NCI-H524 (cell line): ENCODE measurements at regions not wholly inside any gene's neighbourhood (a gene's known extent, or its start where the extent isn't known, plus 50 kb on each side); places are given as distances from the start of the nearest gene placed in this dataset.
A peak's percentile ranks its signal among the peaks of the same experiment; 100 is the strongest.
"Not testable (repeated sequence)": the region's sequence is repeated elsewhere in the genome, so short reads cannot be mapped to it uniquely, and the experiment has no call there.

Source experiments
- DNase-seq, 2 experiments: peaks; one replicate each; lab custom pipeline; 2025; lab: John Stamatoyannopoulos, UW

- no peak for DNase-seq
Measured at GRCh38 chr6:137309078-137309762, 90.0 kb upstream of the IFNGR1 start.

DNA sequence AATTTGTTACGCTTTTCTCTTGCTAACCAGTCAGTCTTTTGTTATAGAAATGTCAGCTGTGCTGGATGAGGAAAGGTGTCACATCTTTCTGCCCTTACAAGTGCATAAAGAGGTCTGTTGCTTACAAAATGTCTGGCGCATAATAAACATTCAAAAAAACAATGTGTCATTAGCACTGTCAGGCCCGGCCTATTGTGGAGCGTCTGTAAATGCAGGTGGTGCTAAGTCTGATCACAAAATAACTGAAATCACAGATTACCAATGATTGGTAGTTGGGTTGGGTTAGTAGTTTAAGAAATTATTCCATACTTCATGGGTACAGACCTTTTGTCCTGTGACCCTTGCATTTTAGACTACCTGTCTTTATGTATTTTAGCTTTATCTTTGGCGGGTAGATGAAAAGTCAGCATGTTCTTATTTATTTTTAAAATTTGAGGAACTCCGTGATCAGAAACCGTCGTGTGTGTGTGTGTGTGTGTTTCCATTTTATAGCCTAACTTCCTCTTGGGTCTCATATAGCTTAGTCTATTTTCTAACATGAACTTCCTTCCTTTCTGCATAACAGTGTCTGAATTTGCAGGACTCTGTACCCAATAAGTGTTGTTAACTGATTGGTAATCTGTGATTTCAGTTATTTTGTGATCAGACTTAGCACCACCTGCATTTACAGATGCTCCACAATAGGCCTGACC is 88.1 kb upstream of the IFNGR1 start:
- no peak for DNase-seq

DNA sequence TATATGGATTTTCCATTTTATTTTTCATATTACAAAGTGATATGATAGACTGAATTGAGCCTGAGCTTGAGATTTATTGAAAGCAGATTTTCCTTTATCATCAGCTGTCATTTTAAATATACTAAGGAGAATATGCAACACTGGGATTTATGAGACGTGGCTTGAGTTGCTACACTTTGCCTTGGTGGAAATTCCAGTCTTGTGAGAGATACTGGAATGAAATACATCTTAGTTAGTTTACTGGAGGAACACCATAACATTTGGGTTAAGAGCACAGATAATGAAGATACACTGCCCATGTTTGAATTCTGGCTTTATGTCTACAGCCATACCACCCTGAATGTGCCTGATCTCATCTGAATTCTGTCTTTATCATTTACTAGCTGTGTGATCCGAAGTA is 86.5 kb upstream of the IFNGR1 start:
- DNase-seq = no peak

DNA sequence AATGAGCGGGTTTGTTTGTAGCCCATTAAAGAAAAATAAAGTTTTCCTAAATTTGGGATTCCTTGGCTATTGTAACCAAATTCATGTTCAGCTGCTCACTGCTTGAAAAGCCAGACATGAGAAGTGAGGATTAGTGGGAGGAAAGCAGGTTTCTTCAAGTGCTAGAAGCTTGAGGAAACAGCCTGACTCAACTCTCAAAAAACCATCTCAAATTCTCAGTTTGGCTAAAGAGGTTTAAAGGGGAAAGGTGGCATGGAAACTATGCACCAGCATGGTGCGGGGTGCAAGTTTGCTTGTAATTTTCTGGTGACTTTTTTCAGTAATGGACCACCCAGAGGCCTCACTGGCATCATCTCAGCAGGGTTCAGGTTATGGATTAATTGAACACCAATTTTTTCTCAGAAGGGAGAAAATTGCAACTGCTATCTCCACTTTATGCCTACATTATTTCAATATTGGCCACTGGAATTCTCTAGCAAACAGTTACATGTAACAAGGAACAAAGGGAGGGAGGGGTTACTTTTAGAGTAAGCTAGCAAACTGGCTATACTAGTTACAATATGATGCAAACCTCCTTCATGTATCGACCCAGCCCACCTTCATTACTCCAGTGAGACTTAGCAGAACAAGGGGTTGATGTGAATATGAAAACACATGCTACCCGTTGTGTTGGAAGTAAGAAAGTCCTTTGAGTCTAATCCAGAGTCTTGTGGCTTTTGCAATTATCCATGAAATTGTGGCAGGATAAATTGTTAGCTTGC is 85.0 kb upstream of the IFNGR1 start:
- no peak for DNase-seq

DNA sequence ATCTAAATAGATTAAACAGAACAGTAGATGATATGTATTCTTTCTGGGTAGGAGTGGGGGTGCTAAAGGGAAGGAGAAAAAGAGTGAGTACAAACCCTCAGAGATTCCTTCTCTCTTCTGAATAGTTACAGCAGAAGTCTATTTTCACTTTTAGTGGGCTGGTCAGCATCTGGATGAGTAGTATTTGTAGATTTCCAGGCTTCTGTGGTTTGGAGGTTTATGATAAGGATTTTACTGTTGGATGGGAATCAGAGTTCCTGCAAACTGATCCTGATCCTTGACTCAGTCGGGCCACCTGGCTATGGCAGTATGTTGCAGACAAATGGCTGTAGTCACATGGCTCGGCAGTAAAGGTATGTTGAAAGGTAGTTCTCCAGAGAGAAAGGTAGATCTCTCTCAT is 84.3 kb upstream of the IFNGR1 start:
- DNase-seq = peak; percentile 9 to 16

DNA sequence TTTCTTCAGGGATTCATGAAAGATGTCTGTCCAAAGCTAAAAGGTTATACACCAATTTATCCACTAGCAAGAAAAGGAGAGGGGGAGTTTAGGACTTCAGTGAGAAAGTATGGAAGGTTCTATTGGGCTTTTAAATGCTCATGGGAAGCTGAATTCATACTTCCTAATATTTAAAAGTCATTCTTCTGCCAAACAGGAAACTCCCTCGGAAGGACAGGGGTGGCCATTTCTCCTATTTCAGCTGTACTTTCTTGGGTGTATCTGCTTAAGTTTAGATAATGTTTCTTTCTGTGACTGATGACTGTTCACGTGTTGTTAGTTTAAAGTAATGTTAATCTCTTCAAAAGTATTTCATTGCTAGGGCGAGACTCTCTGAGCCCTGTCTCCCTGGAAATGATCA is 80.5 kb upstream of the IFNGR1 start:
- no peak for DNase-seq

DNA sequence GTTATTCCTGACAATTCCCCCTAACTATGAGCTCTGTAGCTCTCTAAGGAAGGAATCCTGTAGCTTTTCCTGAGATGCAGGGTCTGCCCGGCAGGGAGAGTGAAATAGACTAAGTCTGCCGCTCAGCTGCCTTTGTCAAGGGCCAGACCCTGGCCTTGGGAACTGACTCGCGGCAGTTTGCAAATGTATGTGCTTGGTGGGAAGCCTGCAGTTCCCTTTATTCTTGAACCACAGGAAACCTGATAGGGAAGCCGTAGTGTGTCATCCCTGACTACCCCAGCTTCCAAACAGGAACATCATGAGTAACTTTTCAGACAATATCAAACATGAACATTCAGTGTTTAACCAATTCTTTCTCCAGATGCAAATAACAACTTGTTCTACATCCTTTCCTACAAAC is 78.7 kb upstream of the IFNGR1 start:
- DNase-seq = no peak

GRCh38 chr6:137292326-137292725 is 73.1 kb upstream of the IFNGR1 start:
- DNase-seq = not testable (repeated sequence)

DNA sequence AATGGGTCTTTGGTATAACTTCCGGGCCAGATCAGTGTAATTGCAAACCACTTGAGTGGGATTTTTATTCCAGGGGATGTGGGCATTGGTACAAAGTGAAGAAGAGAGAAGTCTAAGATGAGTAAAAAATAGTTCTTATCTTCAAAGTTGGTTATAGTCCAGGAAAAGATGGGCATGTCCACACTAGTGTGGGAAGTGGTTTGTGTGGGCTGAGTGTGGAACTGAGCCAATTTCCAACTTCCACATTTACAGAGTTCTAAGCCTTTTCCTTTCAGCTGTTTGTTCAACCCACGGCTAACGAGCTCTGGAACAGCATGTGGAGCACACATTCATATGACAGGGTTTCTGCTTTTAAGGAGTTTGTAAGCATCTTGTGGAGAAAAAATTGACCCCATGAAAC is 72.3 kb upstream of the IFNGR1 start:
- DNase-seq = no peak

- no peak for DNase-seq
Measured at GRCh38 chr6:137290601-137291261, 71.5 kb upstream of the IFNGR1 start.

DNA sequence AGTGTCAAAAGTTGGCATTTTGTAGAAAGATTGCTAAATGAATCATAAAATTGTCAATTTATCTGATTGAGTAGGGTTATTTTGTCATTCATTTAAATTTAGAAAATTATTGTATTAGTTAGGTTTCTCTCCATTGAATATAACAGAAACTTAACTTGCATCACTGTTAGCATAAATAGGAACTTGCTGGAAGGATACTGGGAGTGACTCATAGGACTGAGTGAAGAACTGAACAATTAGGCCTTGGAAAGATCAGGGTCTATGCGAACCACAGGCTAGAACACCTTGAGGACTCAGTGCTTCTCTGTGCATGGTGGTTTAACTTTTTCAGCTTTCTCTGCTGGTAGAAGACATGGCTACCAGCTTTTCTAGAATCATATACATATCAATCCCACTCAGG is 67.7 kb upstream of the IFNGR1 start:
- DNase-seq = no peak

GRCh38 chr6:137286368-137286767 is 67.2 kb upstream of the IFNGR1 start:
- no peak for DNase-seq

DNA sequence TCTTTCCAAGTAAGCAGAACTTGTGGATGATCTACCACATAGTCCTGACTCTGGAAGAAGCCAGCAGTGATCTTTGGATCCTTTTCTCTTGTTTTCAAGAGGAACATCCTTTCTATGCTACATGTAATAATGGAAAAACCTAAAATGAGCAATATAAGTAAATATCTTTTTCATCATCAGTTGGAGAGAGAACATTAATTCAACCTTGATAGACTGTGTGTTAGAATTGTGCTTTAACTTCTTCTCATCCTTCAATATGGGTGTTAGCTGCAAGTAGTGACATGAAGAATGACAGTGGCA is 65.6 kb upstream of the IFNGR1 start:
- DNase-seq = no peak

DNA sequence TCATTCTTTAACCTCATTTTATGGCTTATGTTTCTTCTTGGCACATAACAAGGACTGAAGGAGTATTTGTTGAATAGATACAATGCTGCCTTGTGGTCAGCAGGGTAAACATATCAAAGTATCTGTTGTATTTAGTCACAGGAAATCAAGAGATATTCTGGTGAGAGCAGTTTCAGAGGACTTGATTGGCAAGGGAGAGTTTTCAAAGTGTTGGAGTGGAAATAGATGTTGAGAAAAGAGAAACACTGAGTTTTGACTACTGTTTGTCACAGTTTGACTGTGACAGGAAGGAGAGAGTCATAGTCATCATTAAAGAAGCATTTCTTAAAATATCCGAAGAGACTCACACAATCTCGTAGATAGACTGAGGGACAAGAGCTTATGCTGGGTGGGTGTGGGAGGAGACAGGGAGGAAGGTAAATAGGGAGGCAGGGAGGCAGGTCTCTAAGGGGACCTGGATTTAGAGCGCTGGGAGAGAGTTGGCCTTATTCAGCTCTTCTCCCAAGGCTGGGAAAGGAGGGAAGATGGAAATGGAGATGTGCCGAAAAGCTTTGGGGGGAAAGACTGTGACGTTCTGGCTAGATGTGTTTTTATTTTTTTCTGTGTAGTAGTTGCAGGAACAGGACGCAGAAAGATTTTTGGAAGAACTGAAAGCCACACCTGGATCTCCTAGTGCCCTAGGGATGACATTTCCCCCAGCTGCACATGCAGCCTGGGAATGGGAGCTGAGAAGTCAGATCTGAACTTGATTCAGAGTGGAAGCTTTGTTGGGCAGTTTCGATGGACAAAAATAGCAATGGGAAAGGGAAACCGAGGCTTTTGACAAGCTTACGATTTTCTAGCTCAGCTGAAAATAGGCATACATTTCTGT is 65.0 kb upstream of the IFNGR1 start:
- DNase-seq = no peak

- DNase-seq = no peak
Measured at GRCh38 chr6:137283080-137283479, 63.9 kb upstream of the IFNGR1 start.

- DNase-seq = no peak
Measured at GRCh38 chr6:137282254-137282653, 63.1 kb upstream of the IFNGR1 start.

GRCh38 chr6:137279279-137279678 is 60.1 kb upstream of the IFNGR1 start:
- DNase-seq = peak in 1 of 2 experiments; percentile 46

- no peak for DNase-seq
Measured at GRCh38 chr6:137277971-137278637, 58.9 kb upstream of the IFNGR1 start.

DNA sequence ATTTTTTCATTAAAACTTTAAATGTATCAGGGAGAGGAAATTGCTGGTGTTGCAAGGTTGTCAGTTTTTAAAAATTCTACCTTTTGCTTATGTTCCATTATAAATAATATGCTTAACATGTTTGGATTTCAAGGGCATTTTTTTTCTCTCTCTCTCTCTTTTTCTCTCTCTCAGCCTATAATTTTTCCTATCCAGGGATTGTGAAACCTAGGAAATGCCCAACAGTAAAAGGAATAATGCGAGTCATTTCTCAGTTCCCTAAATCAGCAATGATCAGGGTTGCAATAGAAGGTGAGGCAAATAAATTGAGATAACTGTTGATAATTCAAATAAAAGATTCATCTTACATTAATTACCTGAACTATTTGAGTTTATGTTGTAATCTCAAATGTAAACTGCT is 53.2 kb upstream of the IFNGR1 start:
- DNase-seq = no peak

GRCh38 chr6:137271245-137272183 is 52.3 kb upstream of the IFNGR1 start:
- peak; percentile 63 to 68 for DNase-seq
